OCI-LY7 (cell line): ENCODE measurements at regions not wholly inside any gene's neighbourhood (a gene's known extent, or its start where the extent isn't known, plus 50 kb on each side); places are given as distances from the start of the nearest gene placed in this dataset.

ENCODE experiments used
- EZH2phosphoT487 ChIP-seq: fragments of 200-600 bp; sonication (generic); IDR thresholded peaks from 2 replicates; pipeline ENCODE4 v1.6.1; 2018; ENCODE audit warnings: low read depth, borderline replicate concordance, mild to moderate bottlenecking, mixed run types, antibody characterized with exemption, low read length, moderate library complexity, mixed read lengths
- TF ChIP-seq, protein P1 (sequence below): fragments of 200-600 bp; sonication (generic); conservative IDR thresholded peaks from 2 replicates; pipeline ENCODE4 v1.5.1; 2014; ENCODE audit warnings: mild to moderate bottlenecking, antibody characterized with exemption, low read length, moderate library complexity, mixed read lengths

DNA sequence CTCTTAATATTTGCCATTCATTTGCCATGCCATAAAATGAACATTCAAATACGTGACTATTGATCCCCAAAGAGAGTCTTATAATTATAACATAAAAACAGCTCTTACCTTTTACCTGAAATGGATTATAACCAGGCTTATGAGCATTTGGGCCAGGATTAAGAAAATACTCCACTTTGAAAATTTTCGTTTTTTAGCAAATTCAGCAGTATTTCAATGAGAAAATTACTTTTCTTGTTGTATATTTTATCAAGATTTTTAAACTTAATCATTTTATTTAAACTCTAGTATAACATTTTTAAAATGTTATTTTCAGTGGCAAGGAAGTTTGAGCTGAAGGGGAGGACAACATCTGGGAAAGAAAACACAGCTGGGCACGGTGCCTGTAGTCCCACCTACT is 59.0 kb upstream of the RAPGEF2 start:
- TF ChIP-seq, protein P1, sequence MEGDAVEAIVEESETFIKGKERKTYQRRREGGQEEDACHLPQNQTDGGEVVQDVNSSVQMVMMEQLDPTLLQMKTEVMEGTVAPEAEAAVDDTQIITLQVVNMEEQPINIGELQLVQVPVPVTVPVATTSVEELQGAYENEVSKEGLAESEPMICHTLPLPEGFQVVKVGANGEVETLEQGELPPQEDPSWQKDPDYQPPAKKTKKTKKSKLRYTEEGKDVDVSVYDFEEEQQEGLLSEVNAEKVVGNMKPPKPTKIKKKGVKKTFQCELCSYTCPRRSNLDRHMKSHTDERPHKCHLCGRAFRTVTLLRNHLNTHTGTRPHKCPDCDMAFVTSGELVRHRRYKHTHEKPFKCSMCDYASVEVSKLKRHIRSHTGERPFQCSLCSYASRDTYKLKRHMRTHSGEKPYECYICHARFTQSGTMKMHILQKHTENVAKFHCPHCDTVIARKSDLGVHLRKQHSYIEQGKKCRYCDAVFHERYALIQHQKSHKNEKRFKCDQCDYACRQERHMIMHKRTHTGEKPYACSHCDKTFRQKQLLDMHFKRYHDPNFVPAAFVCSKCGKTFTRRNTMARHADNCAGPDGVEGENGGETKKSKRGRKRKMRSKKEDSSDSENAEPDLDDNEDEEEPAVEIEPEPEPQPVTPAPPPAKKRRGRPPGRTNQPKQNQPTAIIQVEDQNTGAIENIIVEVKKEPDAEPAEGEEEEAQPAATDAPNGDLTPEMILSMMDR = no peak
- TF ChIP-seq EZH2phosphoT487 = no peak
